GM21723 (cell line): ENCODE measurements at regions not wholly inside any gene's neighbourhood (a gene's known extent, or its start where the extent isn't known, plus 50 kb on each side); places are given as distances from the start of the nearest gene placed in this dataset.

Experiments used
- ATAC-seq: cut with Tn5 transposase; IDR thresholded peaks from one replicate; pipeline ENCODE4 v1.9.1; 2021; ENCODE audit warnings: mild to moderate bottlenecking, moderate library complexity; ENCODE audit not compliant: unreplicated experiment

GRCh38 chr5:109917154-109917546 lies 227.4 kb downstream of the MAN2A1 start:
- no peak for ATAC-seq

GRCh38 chr5:109917966-109918365 lies 228.2 kb downstream of the MAN2A1 start:
- ATAC-seq = no peak

GRCh38 chr5:109920736-109921135 lies 231.0 kb downstream of the MAN2A1 start:
- ATAC-seq = no peak

GRCh38 chr5:109921735-109922380 lies 232.1 kb downstream of the MAN2A1 start:
- peak; percentile 59 for ATAC-seq

- ATAC-seq = no peak
These were observed 232.8 kb downstream of the MAN2A1 start for GRCh38 chr5:109922381-109922995.

GRCh38 chr5:109923205-109923604 lies 233.5 kb downstream of the MAN2A1 start:
- no peak for ATAC-seq

- no peak for ATAC-seq
These were observed 234.7 kb downstream of the MAN2A1 start for GRCh38 chr5:109924237-109925107.

GRCh38 chr5:109927639-109928038 lies 237.9 kb downstream of the MAN2A1 start:
- ATAC-seq = no peak

GRCh38 chr5:109928046-109928445 lies 238.3 kb downstream of the MAN2A1 start:
- no peak for ATAC-seq

- no peak for ATAC-seq
These were observed 239.1 kb downstream of the MAN2A1 start for GRCh38 chr5:109928811-109929210.

GRCh38 chr5:109929376-109929775 lies 239.6 kb downstream of the MAN2A1 start:
- no peak for ATAC-seq

- ATAC-seq = no peak
These were observed 240.2 kb downstream of the MAN2A1 start for GRCh38 chr5:109929911-109930310.

GRCh38 chr5:109931049-109931780 lies 241.5 kb downstream of the MAN2A1 start:
- ATAC-seq = no peak

- no peak for ATAC-seq
These were observed 246.2 kb downstream of the MAN2A1 start for GRCh38 chr5:109935833-109936490.

GRCh38 chr5:109936996-109937395 lies 247.3 kb downstream of the MAN2A1 start:
- peak; percentile 86 for ATAC-seq

GRCh38 chr5:109937951-109938350 lies 248.2 kb downstream of the MAN2A1 start:
- no peak for ATAC-seq

GRCh38 chr5:109938453-109938852 lies 248.7 kb downstream of the MAN2A1 start:
- no peak for ATAC-seq

- ATAC-seq = no peak
These were observed 249.5 kb downstream of the MAN2A1 start for GRCh38 chr5:109939116-109939682.

- no peak for ATAC-seq
These were observed 252.9 kb downstream of the MAN2A1 start for GRCh38 chr5:109942646-109943045.

GRCh38 chr5:109943701-109944235 lies 254.0 kb downstream of the MAN2A1 start:
- no peak for ATAC-seq
